ENCODE measurements at regions not wholly inside any gene's neighbourhood (a gene's known extent, or its start where the extent isn't known, plus 50 kb on each side); places are given as distances from the start of the nearest gene placed in this dataset.

GRCh38 chr16:73321853-73322252 is 273.9 kb upstream of the ZFHX3 start:
- no peak for ATAC-seq
- 63% methylated on average over 8 of the region's 8 CpGs for WGBS (ENCODE audit: insufficient coverage, low coverage, low lambda C conversion rate, missing lambda C conversion rate)
- no peak for DNase-seq
- Histone ChIP-seq H3K4me3 (no peak overlapping the region), H3K36me3 (no peaks in the 10 kb centered on the region), H3K27ac (no peak overlapping the region), H3K9me3 (no peaks in the 10 kb centered on the region), H3K27me3 (no peaks in the 10 kb centered on the region), H3K4me1 (no peaks in the 10 kb centered on the region)
- TF ChIP-seq CTCF (IDR thresholded peaks at IDR 0.05) (no peak), POLR2A (IDR thresholded peaks at IDR 0.05) (no peak)
- intact Hi-C loops (cut with DNase I): no loop called here

- Histone ChIP-seq H3K9me3 (no peaks in the 10 kb centered on the region), H3K36me3 (no peaks in the 10 kb centered on the region), H3K4me3 (no peak overlapping the region), H3K27me3 (no peaks in the 10 kb centered on the region), H3K4me1 (no peaks in the 10 kb centered on the region), H3K27ac (no peak overlapping the region)
- 71% methylated on average over 8 of the region's 8 CpGs for WGBS (ENCODE audit: insufficient coverage, low coverage, low lambda C conversion rate, missing lambda C conversion rate)
- intact Hi-C loops (cut with DNase I): no loop called here
- DNase-seq (no peak), ATAC-seq (no peak)
- TF ChIP-seq CTCF (IDR thresholded peaks at IDR 0.05) (no peak), POLR2A (IDR thresholded peaks at IDR 0.05) (no peak)
Observed at GRCh38 chr16:73319737-73320136, 271.8 kb upstream of the ZFHX3 start.

DNA sequence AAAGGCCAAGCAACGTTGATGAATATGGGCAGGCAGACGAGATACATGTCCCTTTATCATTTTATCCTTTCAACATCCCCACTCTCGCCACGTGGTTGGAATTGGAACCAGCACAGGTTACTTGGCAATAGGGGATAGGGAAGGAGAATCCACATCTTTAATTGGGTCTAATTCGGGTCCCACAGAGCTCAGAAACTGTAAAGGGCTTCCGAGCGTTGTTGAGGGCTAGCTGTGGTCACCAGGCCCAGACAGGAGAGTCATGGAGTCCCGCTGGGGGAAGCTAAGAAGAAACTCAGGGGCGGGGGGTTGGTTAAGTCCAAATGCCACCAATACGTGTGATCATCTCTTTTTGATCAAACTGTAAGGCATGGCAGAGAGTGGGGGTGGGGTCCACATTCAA is 271.3 kb upstream of the ZFHX3 start:
- 62% methylated on average over 9 of the region's 10 CpGs for WGBS (ENCODE audit: insufficient coverage, low coverage, low lambda C conversion rate, missing lambda C conversion rate)
- no peak overlapping the region for H3K4me3 ChIP-seq
- DNase-seq (no peak), ATAC-seq (no peak)
- H3K36me3 ChIP-seq: no peaks in the 10 kb centered on the region
- no peak overlapping the region for H3K27ac ChIP-seq
- no peaks in the 10 kb centered on the region for H3K4me1 ChIP-seq
- H3K9me3 ChIP-seq: no peaks in the 10 kb centered on the region
- H3K27me3 ChIP-seq: no peaks in the 10 kb centered on the region
- TF ChIP-seq CTCF (IDR thresholded peaks at IDR 0.05) (no peak), POLR2A (IDR thresholded peaks at IDR 0.05) (no peak)
- intact Hi-C loops (cut with DNase I): no loop called here

GRCh38 chr16:73317321-73317857 is 269.5 kb upstream of the ZFHX3 start:
- Histone ChIP-seq H3K27ac (no peak overlapping the region), H3K36me3 (no peaks in the 10 kb centered on the region)
- no peak for DNase-seq

More at GRCh38 chr16:73317321-73317857, 269.5 kb upstream of the ZFHX3 start:
- no peak for TF ChIP-seq POLR2A (IDR thresholded peaks at IDR 0.05)
- TF ChIP-seq CTCF (IDR thresholded peaks at IDR 0.05): no peak
- H3K9me3 ChIP-seq: no peaks in the 10 kb centered on the region
- intact Hi-C loops (cut with DNase I): no loop called here
- H3K4me1 ChIP-seq: no peaks in the 10 kb centered on the region
- no peak for ATAC-seq
- no peak overlapping the region for H3K4me3 ChIP-seq
- no peaks in the 10 kb centered on the region for H3K27me3 ChIP-seq
- 76% methylated on average over 11 of the region's 12 CpGs for WGBS (ENCODE audit: insufficient coverage, low coverage, low lambda C conversion rate, missing lambda C conversion rate)

Data from right lobe of liver (tissue), 6 donors.